ENCODE measurements at regions not wholly inside any gene's neighbourhood (a gene's known extent, or its start where the extent isn't known, plus 50 kb on each side); places are given as distances from the start of the nearest gene placed in this dataset.

- DNase-seq = no peak
Measured at GRCh38 chr16:73804456-73804855, 492.2 kb upstream of the PSMD7 start.

DNA sequence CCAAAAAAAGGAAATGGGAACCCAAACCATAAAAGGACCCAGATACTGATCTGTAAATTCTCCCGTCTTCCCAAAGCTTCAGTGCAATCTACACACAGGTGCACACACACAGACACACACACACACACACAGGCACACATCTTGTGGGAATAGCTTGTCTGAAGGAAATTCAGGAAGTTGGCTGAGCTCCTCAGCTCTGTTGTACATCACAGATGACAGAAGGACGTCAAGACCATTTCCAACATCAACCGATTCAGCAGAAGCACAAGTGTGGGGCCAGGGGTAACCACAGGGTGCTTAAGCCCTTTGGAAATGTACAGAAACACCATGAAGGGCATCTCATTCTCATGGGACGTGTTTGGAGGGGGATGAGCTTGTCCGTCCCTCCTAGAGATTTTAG lies 498.1 kb upstream of the PSMD7 start:
- DNase-seq = no peak

DNA sequence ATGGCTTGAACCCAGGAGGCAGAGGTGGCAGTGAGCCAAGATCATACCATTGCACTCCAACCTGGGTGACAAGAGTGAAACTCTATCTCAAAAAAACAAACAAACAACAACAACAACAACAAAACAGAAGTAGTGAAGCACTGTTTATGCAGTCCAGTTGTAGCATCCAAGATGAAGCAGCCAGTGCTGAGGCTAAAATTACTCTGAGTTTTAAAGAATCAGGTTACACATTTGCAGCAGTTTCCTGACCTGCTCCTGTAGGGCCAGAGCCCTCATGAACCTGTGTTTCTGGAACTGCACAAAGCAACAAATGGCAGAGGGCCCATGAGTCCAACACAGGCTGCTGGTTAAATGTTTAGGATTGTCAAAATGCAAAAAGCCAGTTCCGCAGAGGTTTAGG lies 499.5 kb upstream of the PSMD7 start:
- DNase-seq = no peak

- no peak for DNase-seq
Measured at GRCh38 chr16:73796241-73796640, 500.4 kb upstream of the PSMD7 start.

GRCh38 chr16:73794994-73795393 lies 501.6 kb upstream of the PSMD7 start:
- no peak for DNase-seq

DNA sequence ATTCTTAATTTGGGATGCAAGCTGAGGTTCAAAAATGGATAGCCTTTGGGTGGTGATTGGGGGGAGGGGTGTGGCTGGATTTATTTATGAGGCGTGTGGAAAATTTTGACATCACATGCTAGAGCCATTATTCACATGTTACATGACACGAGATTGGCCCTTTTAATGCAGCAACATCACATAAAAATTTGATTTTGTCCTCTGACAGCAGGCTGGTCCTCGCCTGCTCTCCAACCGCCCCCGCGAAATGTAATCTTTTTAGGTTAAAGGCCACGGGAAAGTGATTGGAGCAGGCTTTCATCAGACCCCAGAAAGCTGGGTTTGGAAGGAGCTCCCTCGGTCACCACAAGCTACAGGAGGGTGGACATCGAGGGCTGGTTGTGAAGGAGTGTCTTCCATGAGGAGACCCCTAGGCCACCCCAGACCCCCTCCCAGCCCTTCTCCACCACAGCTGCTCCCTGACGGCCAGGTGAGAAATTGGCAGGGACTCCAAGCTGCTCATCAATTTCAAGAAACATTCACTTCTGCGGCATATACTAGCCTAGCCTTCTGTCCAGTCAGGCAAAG lies 502.7 kb upstream of the PSMD7 start:
- DNase-seq = no peak

GRCh38 chr16:73793260-73793659 lies 503.4 kb upstream of the PSMD7 start:
- no peak for DNase-seq

DNA sequence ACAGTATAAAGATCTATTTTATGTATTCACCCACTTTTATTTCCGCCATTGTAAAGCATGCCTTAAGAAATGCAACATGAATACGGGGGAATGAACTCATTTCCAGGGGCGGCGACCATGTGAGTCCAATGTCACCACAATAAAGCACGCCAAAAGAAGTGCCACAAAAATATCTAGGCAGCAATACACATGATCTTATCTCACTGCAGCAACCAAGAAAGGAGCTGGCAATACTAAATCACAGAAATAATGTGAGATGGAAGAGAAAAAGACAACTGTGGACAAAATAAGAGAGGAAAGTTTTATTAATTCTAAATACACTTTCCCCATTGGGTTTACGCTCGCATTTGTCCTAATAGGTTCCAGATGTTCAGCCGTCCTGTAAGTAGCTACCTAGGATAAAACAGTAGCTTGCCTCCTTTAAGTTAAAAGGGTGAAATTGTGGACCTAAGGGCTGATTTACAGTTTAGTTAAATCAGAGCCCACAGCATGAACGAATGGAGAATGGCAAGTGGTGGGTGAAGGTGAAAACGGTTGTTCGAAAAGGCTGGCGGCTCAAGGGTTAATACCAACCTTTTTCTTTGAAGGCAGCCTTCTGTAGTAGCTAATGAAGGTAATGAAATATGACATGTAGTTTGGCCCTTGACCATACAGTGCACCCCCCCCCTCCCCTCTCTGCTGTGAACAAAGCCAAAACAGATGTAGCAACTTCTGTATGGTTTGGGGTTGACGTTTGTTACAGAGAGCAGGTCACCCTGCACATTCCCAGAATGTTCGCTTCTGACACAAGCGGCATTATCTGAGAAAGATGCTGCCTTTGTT lies 504.2 kb upstream of the PSMD7 start:
- no peak for DNase-seq

DNA sequence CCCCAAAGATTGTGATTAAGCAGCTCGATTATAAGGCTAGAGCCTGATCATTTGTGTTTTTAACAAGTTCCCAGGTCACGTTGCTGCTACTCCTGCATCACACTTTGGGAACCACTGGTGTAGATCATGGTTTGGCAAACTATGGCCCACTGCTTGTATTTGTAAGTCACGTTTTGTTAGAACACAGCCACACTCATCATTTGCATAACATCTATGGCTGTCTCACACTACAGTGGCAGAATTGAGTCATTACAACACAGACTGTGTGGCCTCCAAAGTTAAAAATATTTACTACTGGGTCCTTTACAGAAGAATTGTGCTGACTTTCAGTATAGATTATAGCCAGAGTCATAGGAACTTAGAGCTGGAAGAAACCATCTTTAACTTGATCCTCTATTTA lies 515.3 kb upstream of the PSMD7 start:
- DNase-seq = no peak

DNA sequence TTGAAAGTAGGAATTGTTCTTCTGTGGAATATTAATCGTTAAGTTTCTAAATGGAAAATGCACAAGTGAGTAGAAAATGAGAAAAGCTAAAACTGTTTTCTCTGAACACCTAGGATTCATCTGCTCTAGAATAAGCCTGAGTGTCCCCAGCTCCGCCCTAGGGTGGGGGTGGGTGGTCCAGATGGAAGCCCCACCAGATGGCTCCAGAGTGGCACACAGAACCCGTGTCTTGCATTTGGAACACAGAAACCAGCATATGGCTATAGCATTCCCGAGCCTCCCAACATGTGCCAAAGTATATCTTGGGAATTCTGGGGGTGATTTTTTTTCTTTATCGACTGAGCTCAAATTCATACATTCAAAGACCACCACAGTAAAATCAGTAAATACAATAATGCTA lies 517.7 kb upstream of the PSMD7 start:
- DNase-seq = no peak

DNA sequence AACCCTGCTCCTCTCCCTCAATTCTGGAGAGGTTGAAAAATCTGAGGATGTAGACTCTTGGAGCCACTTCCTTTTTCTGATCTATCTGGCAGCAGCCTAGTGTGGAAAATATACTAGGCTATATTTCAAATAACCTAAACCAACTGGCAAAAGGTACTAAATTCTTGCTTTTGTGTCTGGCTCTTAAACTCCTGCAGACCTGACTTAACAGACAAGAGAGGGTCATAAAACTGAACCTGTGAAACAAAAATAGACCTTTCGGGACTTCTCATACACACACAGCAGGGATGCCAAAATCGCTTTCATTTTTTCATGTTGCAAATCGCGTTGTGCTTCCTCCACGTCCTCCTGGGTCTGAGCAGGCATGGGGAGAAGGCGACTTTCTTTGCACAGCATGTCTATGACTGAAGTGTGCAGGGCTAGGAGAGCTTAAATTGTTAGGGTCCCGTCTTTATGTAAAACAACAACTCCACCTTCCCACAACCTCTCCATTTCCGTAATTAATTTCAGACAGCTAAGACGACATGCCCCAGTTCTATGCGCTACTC lies 520.7 kb upstream of the PSMD7 start:
- no peak for DNase-seq

DNA sequence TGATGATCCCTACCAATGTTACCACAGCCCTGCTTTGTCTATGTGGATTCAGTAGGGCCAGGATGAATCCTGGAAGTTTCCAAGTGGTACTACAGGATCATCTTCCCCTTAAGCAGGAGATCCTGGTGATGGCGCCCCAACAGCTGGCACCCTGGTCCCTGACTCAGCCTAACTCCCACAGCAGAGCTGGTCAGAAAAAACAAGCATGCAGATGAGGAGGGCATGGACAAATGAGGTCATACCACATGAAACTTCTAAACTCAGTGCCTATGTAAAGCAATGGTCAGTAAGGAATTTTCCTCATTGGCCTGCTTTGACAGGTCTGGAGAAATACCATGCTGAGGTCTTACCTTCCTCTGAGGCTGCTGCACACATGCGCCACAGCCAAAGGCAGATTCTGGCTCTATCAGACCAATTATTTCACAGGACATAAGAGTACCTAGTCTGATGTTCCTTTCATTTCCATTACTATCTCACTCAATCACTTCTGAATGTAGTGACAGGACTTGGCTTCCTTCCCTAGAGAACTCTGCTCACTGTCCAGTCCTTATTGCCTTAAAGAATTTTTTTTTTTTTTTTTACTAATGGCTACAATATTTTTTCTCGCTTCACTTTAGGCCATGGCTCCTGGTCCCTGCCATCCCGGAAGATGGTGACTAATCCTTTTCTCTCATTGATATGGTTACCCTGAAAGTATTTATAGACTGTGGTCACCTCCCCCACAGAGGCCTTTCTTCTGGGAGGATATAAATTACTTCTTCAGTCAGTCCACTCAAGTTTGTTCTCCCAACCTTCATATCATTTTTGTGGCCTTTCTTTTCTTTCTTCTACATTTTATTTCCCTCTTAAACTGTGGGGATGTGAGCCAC lies 525.2 kb upstream of the PSMD7 start:
- DNase-seq = no peak

DNA sequence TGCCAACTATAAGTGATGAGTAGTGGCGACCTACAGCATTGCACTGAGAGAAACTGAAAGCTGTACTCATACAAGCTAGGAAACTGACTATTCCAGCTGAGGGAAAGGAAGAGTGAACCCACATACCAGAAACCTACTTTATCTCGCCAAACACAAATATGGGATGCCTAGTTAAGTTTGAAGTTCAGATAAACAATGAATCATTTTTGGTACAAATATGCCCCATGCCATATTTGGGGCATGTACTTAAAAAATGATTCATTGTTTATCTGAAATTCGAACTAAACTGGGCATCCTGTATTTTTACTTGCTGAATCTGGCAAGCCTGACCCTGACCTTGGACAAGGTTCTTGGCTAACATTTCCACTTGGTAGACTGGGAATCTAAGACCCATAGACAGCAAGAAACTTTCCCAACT lies 527.8 kb upstream of the PSMD7 start:
- DNase-seq = no peak

GRCh38 chr16:73764321-73764720 lies 532.3 kb upstream of the PSMD7 start:
- no peak for DNase-seq

GRCh38 chr16:73756289-73757178 lies 540.1 kb upstream of the PSMD7 start:
- DNase-seq = no peak

DNA sequence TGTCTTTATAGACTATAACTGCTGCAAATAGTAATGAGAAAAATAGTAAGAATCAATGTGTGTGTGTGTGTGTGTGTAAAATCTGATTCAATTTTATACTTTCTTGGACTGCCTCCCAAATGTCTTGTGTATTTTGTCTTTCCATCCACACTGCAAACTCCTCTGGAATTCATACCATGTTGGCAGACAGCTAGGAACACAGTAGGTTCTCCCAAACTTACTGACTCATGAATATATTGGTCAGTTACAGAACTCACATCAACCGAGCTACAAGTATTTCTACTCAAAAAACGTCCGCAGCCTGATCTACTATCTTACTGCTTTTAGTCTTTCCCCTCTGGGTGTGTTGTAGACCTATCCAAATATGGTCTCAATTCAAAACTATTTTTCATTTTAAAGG lies 542.7 kb upstream of the PSMD7 start:
- DNase-seq = no peak

DNA sequence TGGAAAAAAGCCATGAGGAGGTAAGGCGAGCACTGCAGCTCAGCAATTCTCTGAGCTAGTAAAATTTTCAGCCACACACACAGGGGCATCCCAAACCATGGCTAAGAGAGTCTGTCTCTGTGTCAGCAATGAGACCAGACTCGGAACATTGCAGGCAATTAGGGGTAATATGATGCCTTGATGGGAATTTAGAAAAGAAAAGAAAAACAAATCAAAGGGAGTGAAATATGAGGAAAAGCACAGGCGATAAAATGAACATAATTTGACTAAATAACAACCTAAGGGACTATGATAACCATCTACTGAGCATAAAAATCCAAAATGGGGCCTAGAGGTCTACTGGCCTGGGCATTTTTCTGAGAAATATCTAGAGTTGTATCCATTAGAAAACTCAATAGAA lies 546.0 kb upstream of the PSMD7 start:
- DNase-seq = no peak

- DNase-seq = no peak
Measured at GRCh38 chr16:73747328-73747727, 549.3 kb upstream of the PSMD7 start.

DNA sequence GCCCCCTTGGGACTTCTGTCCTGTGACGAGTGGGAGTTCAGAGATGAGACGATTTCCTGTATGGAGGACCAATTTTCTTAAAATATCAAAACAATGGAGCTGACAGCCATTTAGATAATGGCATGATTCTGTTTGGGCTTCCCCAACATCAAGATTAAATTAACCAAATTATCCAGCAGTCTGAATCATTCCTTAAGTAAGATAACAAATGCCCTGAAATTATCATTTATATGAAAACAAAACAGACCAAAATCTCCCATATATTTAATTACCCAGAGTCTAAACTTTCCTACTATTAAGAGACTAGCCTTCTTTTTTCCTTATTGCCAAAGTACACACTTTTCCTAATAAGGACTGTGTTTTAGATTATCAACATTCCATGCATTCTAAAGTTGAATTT lies 550.1 kb upstream of the PSMD7 start:
- DNase-seq = no peak

DNA sequence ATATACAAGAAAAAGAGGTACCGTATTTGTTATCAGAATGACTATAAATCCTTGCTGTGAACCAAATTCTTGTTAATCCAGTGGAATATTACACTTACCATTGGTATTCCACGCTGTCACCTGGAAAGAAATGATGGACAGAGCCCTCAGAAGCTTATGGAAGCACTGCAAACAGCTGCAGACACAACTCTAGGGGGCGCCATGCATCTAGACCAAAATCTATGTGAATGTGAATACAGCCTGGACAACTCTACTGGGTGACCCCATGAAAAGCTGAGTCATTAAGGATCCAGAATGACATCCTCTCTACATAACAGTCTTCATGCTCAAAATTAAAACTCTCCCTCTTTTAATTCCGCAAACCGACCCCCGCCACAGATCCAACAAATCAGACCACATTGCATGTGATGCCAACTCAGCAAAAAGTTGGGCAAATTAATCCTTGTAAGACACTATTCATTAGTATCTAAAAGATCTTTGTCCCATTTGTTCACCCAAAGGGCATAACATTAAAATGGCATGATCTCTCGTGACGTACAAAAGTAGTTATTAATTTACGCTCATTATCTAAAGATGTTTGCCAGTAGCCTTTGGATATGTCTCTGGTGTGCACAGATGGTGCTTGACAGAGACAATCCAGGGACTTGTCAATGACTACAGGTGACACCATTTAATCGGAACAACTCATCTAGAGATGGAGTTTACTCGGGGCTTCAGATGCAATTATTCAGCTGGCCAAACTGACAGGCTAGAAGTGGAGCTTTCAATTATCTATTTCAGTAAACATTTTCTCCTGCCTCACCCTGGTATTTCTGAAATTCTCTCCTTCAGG lies 552.7 kb upstream of the PSMD7 start:
- DNase-seq = no peak

DNA sequence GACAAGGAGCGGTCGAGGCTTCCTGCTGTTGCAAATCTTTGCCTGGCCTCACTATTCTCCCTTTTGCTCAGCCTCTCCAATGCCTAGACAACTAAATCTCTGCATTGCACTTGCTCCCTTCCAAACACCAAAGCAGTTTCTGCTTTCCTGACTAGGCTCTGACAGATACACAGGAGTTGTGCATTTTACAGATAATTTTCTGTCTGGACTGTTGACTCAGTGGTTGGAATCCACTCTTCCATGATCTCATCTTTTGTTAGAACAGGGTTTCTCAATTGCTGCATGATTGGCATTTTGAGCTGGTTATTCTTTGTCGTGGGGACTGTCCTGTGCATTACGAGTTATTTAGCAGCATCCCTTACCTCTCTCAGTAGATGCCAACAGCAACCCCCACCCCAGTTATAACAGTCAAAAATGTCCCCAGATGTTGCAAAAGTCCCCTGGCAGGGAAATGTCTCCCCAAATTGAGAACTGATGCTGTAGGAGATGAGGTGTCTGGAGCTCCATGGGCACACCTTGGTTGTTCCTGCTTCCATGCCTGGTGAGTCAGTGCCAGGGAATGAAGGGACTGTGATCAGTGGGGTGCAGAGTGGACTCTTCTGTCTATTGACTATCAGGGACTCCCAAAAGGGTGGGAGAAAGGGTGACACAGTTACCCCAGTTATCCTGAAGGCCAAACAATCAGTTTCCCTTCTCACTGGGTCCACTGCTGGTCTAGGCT lies 557.4 kb upstream of the PSMD7 start:
- DNase-seq = no peak

All from suppressor macrophage treated with lipopolysaccharide for 4 hours (primary cell).